Stomach (tissue), 8 donors: ENCODE measurements at regions not wholly inside any gene's neighbourhood (a gene's known extent, or its start where the extent isn't known, plus 50 kb on each side); places are given as distances from the start of the nearest gene placed in this dataset.

Experiments used
- DNase-seq, 2 donors: peaks; one replicate each; pipeline versions ENCODE4 v3.0.0 to v3.0.0-alpha.2; 2013 to 2019
- H3K27ac ChIP-seq, 5 donors: fragments of 200-600 bp in 4 of 5; sonication (generic) in 4 of 5; one replicate each; pipeline ENCODE4 v1.5.1; 2013 to 2019; ENCODE audit warnings: mild to moderate bottlenecking in 1 of 5, moderate library complexity in 1 of 5
- H3K27me3 ChIP-seq, 3 donors: fragments of 200-600 bp; sonication (generic); one replicate each; pipeline ENCODE4 v1.5.1; 2017 to 2019; ENCODE audit warnings: mixed run types in 1 of 3
- H3K36me3 ChIP-seq, 4 donors: fragments of 200-600 bp; sonication (generic); 1 replicate in 3 of 4; 2 replicates in 1 of 4; pipeline ENCODE4 v1.5.1; 2016 to 2019
- H3K4me1 ChIP-seq, 4 donors: fragments of 200-600 bp; sonication (generic); one replicate each; pipeline ENCODE4 v1.5.1; 2016 to 2019
- H3K4me3 ChIP-seq, 4 donors: fragments of 200-600 bp; sonication (generic) in 3 of 4; one replicate each; pipeline ENCODE4 v1.5.1; 2016 to 2019; ENCODE audit warnings: mild to moderate bottlenecking in 1 of 4
- H3K9me3 ChIP-seq, 4 donors: fragments of 200-600 bp; sonication (generic); one replicate each; pipeline ENCODE4 v1.5.1; 2016 to 2019
- CTCF ChIP-seq, 7 experiments: fragments of 450-650 bp in 4 of 7; fragments of 200-600 bp in 3 of 7; sonication (generic) in 3 of 7; IDR thresholded peaks; one replicate each; pipeline ENCODE4 v1.5.1; 2016 to 2019; ENCODE audit warnings: antibody characterized with exemption in 7 of 7, control low read depth in 2 of 7, mild to moderate bottlenecking in 1 of 7
- EP300 ChIP-seq: sonication (generic); formaldehyde crosslinking; IDR thresholded peaks from one replicate; pipeline ENCODE4 v1.6.1; 2017; ENCODE audit warnings: antibody characterized with exemption
- POLR2A ChIP-seq, 4 donors: fragments of 450-650 bp; IDR thresholded peaks; one replicate each; pipeline ENCODE4 v1.6.1; 2016; ENCODE audit warnings: antibody characterized with exemption in 4 of 4, control low read depth in 2 of 4, mild to moderate bottlenecking in 1 of 4, moderate library complexity in 1 of 4
- POLR2AphosphoS5 ChIP-seq, 3 donors: sonication (generic); formaldehyde crosslinking; IDR thresholded peaks; one replicate each; pipeline ENCODE4 v1.6.1; 2016; ENCODE audit warnings: antibody characterized with exemption in 3 of 3
- WGBS, 5 donors: extraction: QIAGEN DNeasy Blood & Tissue Kit in 3 of 5; methylation state at CpG; one replicate each; pipeline versions ENCODE4 v1.1.5 to v1.1.7; 2013 to 2018; 5-methylcytosine and 5-hydroxymethylcytosine counted together
- intact Hi-C: fragments of 100-400 bp; cut with DNase I; formaldehyde crosslinking; loops from one replicate; pipeline ENCODE4 v1.15.1; 2023; ENCODE audit warnings: low total_unique reads
- donor health status: healthy with polysubstance abuse.
- donor health status: Bipolar disorder and iron deficiency.
- donor health status: healthy.

GRCh38 chr2:33924586-33925169 lies 325.6 kb upstream of the FAM98A start:
- Histone ChIP-seq H3K9me3 (no peaks in the 10 kb centered on the region), H3K4me1 (no peaks in the 10 kb centered on the region), H3K27me3 (no peaks in the 10 kb centered on the region), H3K4me3 (no peak overlapping the region), H3K36me3 (no peaks in the 10 kb centered on the region), H3K27ac (no peak overlapping the region)
- DNase-seq, result no peak
- intact Hi-C loops, result no loop called here
- WGBS, 5 donors, result 42 to 75% (median 63%) methylated on average over 3 of the region's 3 CpGs
- no peak for TF ChIP-seq POLR2AphosphoS5 (IDR thresholded peaks at IDR 0.05)
- TF ChIP-seq POLR2A (IDR thresholded peaks at IDR 0.05), result no peak
- no peak for TF ChIP-seq EP300
- no peak for TF ChIP-seq CTCF (IDR thresholded peaks at IDR 0.05)

GRCh38 chr2:33917252-33917651 lies 318.2 kb upstream of the FAM98A start:
- DNase-seq, result no peak
- WGBS, 5 donors, result 43 to 74% (median 71%) methylated on average over 4 of the region's 4 CpGs
- Histone ChIP-seq H3K4me1 (no peaks in the 10 kb centered on the region), H3K9me3 (peaks cover 0 to 21% (median 5%) of the 10 kb centered on the region in 4 donors), H3K36me3 (no peaks in the 10 kb centered on the region), H3K27ac (no peak overlapping the region), H3K4me3 (no peak overlapping the region), H3K27me3 (no peaks in the 10 kb centered on the region)
- TF ChIP-seq POLR2AphosphoS5 (IDR thresholded peaks at IDR 0.05) (no peak), EP300 (no peak), CTCF (IDR thresholded peaks at IDR 0.05) (no peak), POLR2A (IDR thresholded peaks at IDR 0.05) (no peak)
- intact Hi-C loops, result no loop called here

GRCh38 chr2:33913071-33913616 lies 314.0 kb upstream of the FAM98A start:
- H3K9me3 ChIP-seq, result peaks cover 0 to 21% (median 5%) of the 10 kb centered on the region in 4 donors
- intact Hi-C loops, result no loop called here
- no peak overlapping the region for H3K4me3 ChIP-seq
- H3K36me3 ChIP-seq, result no peaks in the 10 kb centered on the region
- WGBS, 5 donors, result 55 to 96% (median 68%) methylated on average over 1 of the region's 1 CpG
- DNase-seq, result no peak
- H3K4me1 ChIP-seq, result no peaks in the 10 kb centered on the region
- H3K27ac ChIP-seq, result no peak overlapping the region
- no peaks in the 10 kb centered on the region for H3K27me3 ChIP-seq
- TF ChIP-seq EP300 (no peak), CTCF (IDR thresholded peaks at IDR 0.05) (no peak), POLR2A (IDR thresholded peaks at IDR 0.05) (no peak), POLR2AphosphoS5 (IDR thresholded peaks at IDR 0.05) (no peak)

- Histone ChIP-seq H3K4me3 (no peak overlapping the region), H3K27ac (no peak overlapping the region), H3K27me3 (no peaks in the 10 kb centered on the region), H3K9me3 (peaks cover 0 to 21% (median 5%) of the 10 kb centered on the region in 4 donors), H3K4me1 (no peaks in the 10 kb centered on the region), H3K36me3 (no peaks in the 10 kb centered on the region)
- DNase-seq, result no peak
- WGBS, 5 donors, result 49 to 72% (median 51%) methylated on average over 2 of the region's 2 CpGs
- intact Hi-C loops, result no loop called here
- TF ChIP-seq EP300 (no peak), CTCF (IDR thresholded peaks at IDR 0.05) (no peak), POLR2AphosphoS5 (IDR thresholded peaks at IDR 0.05) (no peak), POLR2A (IDR thresholded peaks at IDR 0.05) (no peak)
These were observed 312.2 kb upstream of the FAM98A start for GRCh38 chr2:33911327-33911726.
